Endothelial cell (in vitro differentiated cells): ENCODE measurements at regions not wholly inside any gene's neighbourhood (a gene's known extent, or its start where the extent isn't known, plus 50 kb on each side); places are given as distances from the start of the nearest gene placed in this dataset.

ENCODE experiments used
- DNase-seq: peaks from one replicate; pipeline ENCODE4 v3.0.0; 2021; ENCODE audit warnings: low spot score
- H3K27ac Mint-ChIP-seq: one replicate; pipeline ENCODE4 v1.8.0; 2021; ENCODE audit warnings: mixed read lengths, inconsistent platforms; ENCODE audit not compliant: unreplicated experiment
- H3K27me3 Mint-ChIP-seq: one replicate; pipeline ENCODE4 v1.8.0; 2021; ENCODE audit warnings: mild to moderate bottlenecking, moderate library complexity, mixed read lengths, inconsistent platforms; ENCODE audit not compliant: unreplicated experiment
- H3K36me3 Mint-ChIP-seq: one replicate; pipeline ENCODE4 v1.8.0; 2021; ENCODE audit warnings: mild to moderate bottlenecking, low read depth, mixed read lengths, inconsistent platforms; ENCODE audit not compliant: unreplicated experiment
- H3K4me1 Mint-ChIP-seq: one replicate; pipeline ENCODE4 v1.8.0; 2021; ENCODE audit warnings: mild to moderate bottlenecking, mixed read lengths, inconsistent platforms; ENCODE audit not compliant: unreplicated experiment
- H3K4me3 Mint-ChIP-seq: one replicate; pipeline ENCODE4 v1.8.0; 2021; ENCODE audit warnings: mild to moderate bottlenecking, mixed read lengths, inconsistent platforms; ENCODE audit not compliant: unreplicated experiment
- H3K9me3 Mint-ChIP-seq: one replicate; pipeline ENCODE4 v1.8.0; 2021; ENCODE audit warnings: mixed read lengths, inconsistent platforms; ENCODE audit not compliant: unreplicated experiment
- CTCF ChIP-seq: fragments of 200-600 bp; sonication (generic); IDR thresholded peaks from one replicate; pipeline ENCODE4 v1.5.0; 2021; ENCODE audit warnings: antibody characterized with exemption; ENCODE audit not compliant: unreplicated experiment

GRCh38 chr6:133644548-133644891 lies 244.4 kb upstream of the TCF21 start:
- Mint-ChIP-seq H3K4me1 (no peaks in the 10 kb centered on the region), H3K36me3 (no peaks in the 10 kb centered on the region), H3K9me3 (no peaks in the 10 kb centered on the region), H3K27me3 (no peaks in the 10 kb centered on the region), H3K27ac (no peak overlapping the region), H3K4me3 (no peak overlapping the region)
- TF ChIP-seq CTCF = no peak
- DNase-seq = no peak

- no peak for DNase-seq
- no peaks in the 10 kb centered on the region for H3K36me3 Mint-ChIP-seq
- TF ChIP-seq CTCF = no peak
- H3K4me1 Mint-ChIP-seq = no peaks in the 10 kb centered on the region
- H3K9me3 Mint-ChIP-seq = no peaks in the 10 kb centered on the region
- H3K27me3 Mint-ChIP-seq = no peaks in the 10 kb centered on the region
- H3K4me3 Mint-ChIP-seq = no peak overlapping the region
- no peak overlapping the region for H3K27ac Mint-ChIP-seq
Observed at GRCh38 chr6:133644892-133645619, 243.9 kb upstream of the TCF21 start.

GRCh38 chr6:133645966-133646740 lies 242.8 kb upstream of the TCF21 start:
- Mint-ChIP-seq H3K4me3 (no peak overlapping the region), H3K4me1 (no peaks in the 10 kb centered on the region), H3K9me3 (no peaks in the 10 kb centered on the region), H3K27me3 (no peaks in the 10 kb centered on the region), H3K36me3 (no peaks in the 10 kb centered on the region), H3K27ac (no peak overlapping the region)
- TF ChIP-seq CTCF = no peak
- no peak for DNase-seq

- H3K9me3 Mint-ChIP-seq = no peaks in the 10 kb centered on the region
- no peaks in the 10 kb centered on the region for H3K4me1 Mint-ChIP-seq
- DNase-seq = no peak
- no peak overlapping the region for H3K4me3 Mint-ChIP-seq
- no peaks in the 10 kb centered on the region for H3K27me3 Mint-ChIP-seq
- no peak overlapping the region for H3K27ac Mint-ChIP-seq
- no peak for TF ChIP-seq CTCF
- H3K36me3 Mint-ChIP-seq = no peaks in the 10 kb centered on the region
Observed at GRCh38 chr6:133648581-133648980, 240.3 kb upstream of the TCF21 start.

GRCh38 chr6:133671376-133671775 lies 217.5 kb upstream of the TCF21 start:
- Mint-ChIP-seq H3K36me3 (no peaks in the 10 kb centered on the region), H3K4me1 (no peaks in the 10 kb centered on the region), H3K9me3 (no peaks in the 10 kb centered on the region), H3K27me3 (peaks cover 2% of the 10 kb centered on the region), H3K27ac (no peak overlapping the region), H3K4me3 (no peak overlapping the region)
- DNase-seq = no peak
- no peak for TF ChIP-seq CTCF
